HepG2 (cell line): ENCODE measurements at regions not wholly inside any gene's neighbourhood (a gene's known extent, or its start where the extent isn't known, plus 50 kb on each side); places are given as distances from the start of the nearest gene placed in this dataset.
A peak's percentile ranks its signal among the peaks of the same experiment; 100 is the strongest.

ENCODE experiments used
- ARID2 ChIP-seq: sonication (generic); formaldehyde crosslinking; IDR thresholded peaks from 2 replicates; pipeline ENCODE4 v1.8.1; 2022; ENCODE audit warnings: mild to moderate bottlenecking, missing genetic modification reagents, borderline replicate concordance
- BHLHE40 ChIP-seq: IDR thresholded peaks from 2 replicates; pipeline ENCODE4 v1.6.1; 2011; ENCODE audit warnings: low read length, improper control_type of control experiment
- CEBPG ChIP-seq: IDR thresholded peaks from 2 replicates; pipeline ENCODE4 v1.6.1; 2016
- FOXP4 ChIP-seq: sonication (generic); formaldehyde crosslinking; IDR thresholded peaks from 2 replicates; pipeline ENCODE4 v1.4.0; 2020; ENCODE audit warnings: missing genetic modification reagents
- HMG20A ChIP-seq: IDR thresholded peaks from 2 replicates; pipeline ENCODE4 v1.6.1; 2016; ENCODE audit warnings: borderline replicate concordance
- JARID2 ChIP-seq: sonication (generic); formaldehyde crosslinking; IDR thresholded peaks from 2 replicates; pipeline ENCODE4 v1.8.1; 2023; ENCODE audit warnings: missing genetic modification reagents, inconsistent platforms; ENCODE audit not compliant: insufficient replicate concordance
- MZF1 ChIP-seq: sonication (generic); formaldehyde crosslinking; IDR thresholded peaks from 2 replicates; pipeline ENCODE4 v1.8.1; 2023; ENCODE audit warnings: mild to moderate bottlenecking, missing genetic modification reagents, borderline replicate concordance
- PAXIP1 ChIP-seq: sonication (generic); formaldehyde crosslinking; conservative IDR thresholded peaks from 2 replicates; pipeline ENCODE4 v1.4.0; 2020; ENCODE audit warnings: mild to moderate bottlenecking, missing genetic modification reagents, moderate library complexity
- REL ChIP-seq: sonication (generic); formaldehyde crosslinking; conservative IDR thresholded peaks from 2 replicates; pipeline ENCODE4 v1.8.0; 2022; ENCODE audit warnings: mild to moderate bottlenecking, missing genetic modification reagents, moderate library complexity
- RFXANK ChIP-seq: IDR thresholded peaks from 2 replicates; pipeline ENCODE4 v1.6.1; 2016
- SAFB2 ChIP-seq: sonication (generic); formaldehyde crosslinking; IDR thresholded peaks from 2 replicates; pipeline ENCODE4 v1.5.1; 2020; ENCODE audit warnings: missing genetic modification reagents, low read depth, mild to moderate bottlenecking, borderline replicate concordance
- SKI ChIP-seq: fragments of 450-650 bp; IDR thresholded peaks from one replicate; pipeline ENCODE4 v1.6.1; 2018; ENCODE audit warnings: mild to moderate bottlenecking; ENCODE audit not compliant: partially characterized antibody
- SNAPC4 ChIP-seq: sonication (generic); formaldehyde crosslinking; IDR thresholded peaks from 2 replicates; pipeline ENCODE4 v1.4.0; 2020; ENCODE audit warnings: mild to moderate bottlenecking, missing genetic modification reagents
- SOX5 ChIP-seq: IDR thresholded peaks from 2 replicates; pipeline ENCODE4 v1.6.1; 2016; ENCODE audit warnings: borderline replicate concordance
- XRCC5 ChIP-seq: fragments of 200-400 bp; formaldehyde crosslinking; optimal IDR thresholded peaks from 2 replicates; pipeline ENCODE3; 2017; ENCODE audit warnings: mild to moderate bottlenecking, low read length
- ZBTB3 ChIP-seq: sonication (generic); formaldehyde crosslinking; IDR thresholded peaks from 2 replicates; pipeline ENCODE4 v1.4.0; 2020; ENCODE audit warnings: low read depth, mild to moderate bottlenecking, moderate library complexity, missing genetic modification reagents, borderline replicate concordance
- ZNF704 ChIP-seq: sonication (generic); formaldehyde crosslinking; IDR thresholded peaks from 2 replicates; pipeline ENCODE4 v1.8.1; 2023; ENCODE audit warnings: mild to moderate bottlenecking, inconsistent platforms, moderate library complexity, missing genetic modification reagents, borderline replicate concordance
- ZNF713 ChIP-seq: sonication (generic); formaldehyde crosslinking; IDR thresholded peaks from 2 replicates; pipeline ENCODE4 v1.4.0; 2020; ENCODE audit warnings: mild to moderate bottlenecking, missing genetic modification reagents

- no peak for TF ChIP-seq SNAPC4 (CRISPR knock-in tag)
- TF ChIP-seq ARID2, result no peak
- peak; percentile 13 for TF ChIP-seq SKI
- TF ChIP-seq SOX5 (CRISPR knock-in tag), result peak; percentile 47; the same call in 1 of the 2 replicates
- TF ChIP-seq SAFB2 (CRISPR knock-in tag), result no peak
- TF ChIP-seq FOXP4, result peak; percentile 59
- no peak for TF ChIP-seq BHLHE40
- TF ChIP-seq MZF1 (CRISPR knock-in tag), result no peak
- no peak for TF ChIP-seq REL (CRISPR knock-in tag)
- TF ChIP-seq ZNF713 (CRISPR knock-in tag), result no peak
- no peak for TF ChIP-seq ZNF704 (CRISPR knock-in tag)
- peak; percentile 39; the same call in 1 of the 2 replicates for TF ChIP-seq HMG20A (CRISPR knock-in tag)
- no peak for TF ChIP-seq JARID2 (CRISPR knock-in tag)
- TF ChIP-seq CEBPG, result peak; percentile 65
- no peak for TF ChIP-seq RFXANK
- peak; percentile 79 for TF ChIP-seq PAXIP1 (CRISPR knock-in tag)
- no peak for TF ChIP-seq XRCC5
- no peak for TF ChIP-seq ZBTB3
Observed at GRCh38 chr9:71273613-71274012, 152.2 kb upstream of the TRPM3 start (continued).
